GM20000 (cell line): ENCODE measurements at regions not wholly inside any gene's neighbourhood (a gene's known extent, or its start where the extent isn't known, plus 50 kb on each side); places are given as distances from the start of the nearest gene placed in this dataset.
"Not testable (repeated sequence)": the region's sequence is repeated elsewhere in the genome, so short reads cannot be mapped to it uniquely, and the experiment has no call there.

Experiments used
- DNase-seq: peaks from one replicate; pipeline ENCODE4 v3.0.0; 2012; ENCODE audit warnings: low spot score
- TF ChIP-seq, protein P1 (sequence below): IDR thresholded peaks from 2 replicates; pipeline ENCODE4 v1.5.1; 2012; ENCODE audit warnings: mild to moderate bottlenecking, control low read depth; ENCODE audit errors: extremely low read depth, missing control alignments

DNA sequence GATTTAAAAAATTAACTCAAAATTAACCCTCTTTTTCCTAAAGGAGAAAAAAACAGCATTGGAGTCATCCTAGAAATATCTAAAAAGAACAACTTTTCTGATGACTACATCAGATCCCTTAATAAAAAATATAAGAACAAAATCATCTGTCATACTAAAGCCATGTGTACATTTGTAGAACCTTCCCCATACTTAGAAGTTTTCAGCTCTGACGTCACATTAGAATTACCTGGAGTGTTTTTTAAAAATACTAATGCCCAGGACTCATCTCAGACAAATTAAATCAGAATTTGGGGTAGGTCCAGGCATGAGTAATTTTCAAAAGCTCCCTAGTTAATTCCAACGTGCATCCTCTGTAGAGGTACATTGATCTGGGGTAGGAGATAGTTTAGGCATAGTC lies 598.0 kb downstream of the DSC3 start:
- no peak for DNase-seq
- TF ChIP-seq, protein P1, sequence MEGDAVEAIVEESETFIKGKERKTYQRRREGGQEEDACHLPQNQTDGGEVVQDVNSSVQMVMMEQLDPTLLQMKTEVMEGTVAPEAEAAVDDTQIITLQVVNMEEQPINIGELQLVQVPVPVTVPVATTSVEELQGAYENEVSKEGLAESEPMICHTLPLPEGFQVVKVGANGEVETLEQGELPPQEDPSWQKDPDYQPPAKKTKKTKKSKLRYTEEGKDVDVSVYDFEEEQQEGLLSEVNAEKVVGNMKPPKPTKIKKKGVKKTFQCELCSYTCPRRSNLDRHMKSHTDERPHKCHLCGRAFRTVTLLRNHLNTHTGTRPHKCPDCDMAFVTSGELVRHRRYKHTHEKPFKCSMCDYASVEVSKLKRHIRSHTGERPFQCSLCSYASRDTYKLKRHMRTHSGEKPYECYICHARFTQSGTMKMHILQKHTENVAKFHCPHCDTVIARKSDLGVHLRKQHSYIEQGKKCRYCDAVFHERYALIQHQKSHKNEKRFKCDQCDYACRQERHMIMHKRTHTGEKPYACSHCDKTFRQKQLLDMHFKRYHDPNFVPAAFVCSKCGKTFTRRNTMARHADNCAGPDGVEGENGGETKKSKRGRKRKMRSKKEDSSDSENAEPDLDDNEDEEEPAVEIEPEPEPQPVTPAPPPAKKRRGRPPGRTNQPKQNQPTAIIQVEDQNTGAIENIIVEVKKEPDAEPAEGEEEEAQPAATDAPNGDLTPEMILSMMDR = no peak

DNA sequence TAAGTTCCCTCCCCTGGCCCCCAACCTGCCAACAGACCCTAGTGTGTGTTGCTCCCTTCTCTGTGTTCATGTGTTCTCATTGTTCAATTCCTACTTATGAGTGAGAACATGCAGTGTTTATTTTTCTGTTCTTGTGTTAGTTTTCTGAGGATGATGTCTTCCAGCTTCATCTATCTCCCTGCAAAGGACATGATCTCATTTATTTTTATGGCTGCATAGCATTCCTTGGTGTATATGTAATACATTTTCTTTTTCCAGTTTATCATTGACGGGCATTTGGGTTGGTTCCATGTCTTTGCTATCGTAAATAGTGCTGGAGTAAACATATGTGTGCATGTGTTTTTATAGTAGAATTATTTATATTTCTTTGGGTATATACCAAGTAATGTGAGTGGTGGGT lies 602.2 kb downstream of the DSC3 start:
- TF ChIP-seq, protein P1 = no peak
- DNase-seq = no peak

DNA sequence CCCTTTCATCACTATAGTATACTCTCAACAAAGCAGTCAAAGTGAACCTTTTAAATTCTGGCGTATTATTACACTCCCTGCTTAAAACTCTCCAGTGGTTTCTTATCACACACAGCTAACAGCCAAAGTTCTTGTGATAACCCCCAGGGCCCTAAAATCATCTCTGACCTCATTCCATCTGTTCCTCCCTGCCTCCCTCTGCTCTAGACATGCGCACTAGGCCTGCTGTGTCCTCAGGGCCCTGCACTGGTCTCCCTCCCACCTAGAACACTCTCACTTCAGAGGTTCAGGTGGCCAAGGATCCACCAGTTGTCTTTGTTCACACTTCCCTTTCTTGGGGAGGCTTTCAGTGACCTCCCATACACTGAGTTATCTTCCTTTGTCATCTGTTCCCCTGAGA lies 603.4 kb downstream of the DSC3 start:
- DNase-seq = no peak

DNA sequence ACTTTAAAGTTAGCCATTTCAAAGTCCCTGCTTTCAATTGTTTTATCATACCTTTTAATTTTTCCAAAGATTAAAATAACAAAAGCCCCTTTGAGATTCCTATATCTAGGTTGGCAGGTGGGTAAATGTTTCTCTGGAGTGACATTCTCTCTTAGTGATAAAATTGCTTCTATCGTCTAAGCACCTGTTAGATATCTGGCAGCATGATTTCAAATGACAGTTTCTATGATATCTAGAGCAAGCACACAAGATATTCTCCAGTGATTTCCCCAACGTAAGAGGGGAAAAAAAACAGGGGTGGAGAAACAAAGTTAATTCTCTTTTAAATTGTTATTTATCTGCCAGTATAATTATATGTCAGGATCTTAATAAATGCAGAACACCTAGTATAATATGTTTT lies 610.2 kb downstream of the DSC3 start:
- TF ChIP-seq, protein P1 = no peak
- DNase-seq = no peak

More for the DNA sequence above, 603.4 kb downstream of the DSC3 start:
- TF ChIP-seq, protein P1 = no peak

DNA sequence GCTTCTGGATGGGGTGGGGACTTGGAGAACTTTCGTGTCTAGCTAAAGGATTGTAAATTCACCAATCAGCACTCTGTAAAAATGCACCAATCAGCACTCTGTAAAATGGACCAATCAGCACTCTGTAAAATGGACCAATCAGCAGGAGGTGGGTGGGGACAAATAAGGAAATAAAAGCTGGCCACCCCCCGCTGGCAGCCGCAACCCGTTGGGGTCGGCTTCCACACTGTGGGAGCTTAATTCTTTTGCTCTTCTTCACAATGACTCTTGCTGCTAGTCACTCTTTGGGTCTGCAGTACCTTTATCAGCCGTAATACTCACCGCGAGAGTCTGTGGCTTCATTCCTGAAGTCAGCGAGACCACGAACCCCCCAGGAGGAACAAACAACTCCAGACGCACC lies 623.1 kb downstream of the DSC3 start:
- not testable (repeated sequence) for DNase-seq

DNA sequence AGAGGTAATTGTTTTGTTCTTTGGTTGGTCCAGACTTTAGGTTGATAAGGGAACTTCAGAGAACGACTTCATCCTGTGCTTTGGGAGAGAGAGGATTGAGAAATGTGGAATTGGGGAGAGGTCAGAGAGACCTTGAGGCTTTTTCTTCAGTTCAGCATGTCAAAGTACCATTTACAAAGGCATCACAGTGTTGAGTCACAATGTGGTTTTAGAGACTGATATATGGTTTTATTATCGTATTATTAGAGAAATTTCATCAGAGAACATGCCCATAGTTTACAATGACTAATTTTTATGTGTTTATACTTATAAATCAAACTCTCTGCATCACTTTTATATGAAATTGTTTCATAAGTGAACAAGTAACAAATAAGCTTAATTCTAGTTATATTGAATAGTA lies 626.6 kb downstream of the DSC3 start:
- no peak for DNase-seq
- TF ChIP-seq, protein P1 = no peak

DNA sequence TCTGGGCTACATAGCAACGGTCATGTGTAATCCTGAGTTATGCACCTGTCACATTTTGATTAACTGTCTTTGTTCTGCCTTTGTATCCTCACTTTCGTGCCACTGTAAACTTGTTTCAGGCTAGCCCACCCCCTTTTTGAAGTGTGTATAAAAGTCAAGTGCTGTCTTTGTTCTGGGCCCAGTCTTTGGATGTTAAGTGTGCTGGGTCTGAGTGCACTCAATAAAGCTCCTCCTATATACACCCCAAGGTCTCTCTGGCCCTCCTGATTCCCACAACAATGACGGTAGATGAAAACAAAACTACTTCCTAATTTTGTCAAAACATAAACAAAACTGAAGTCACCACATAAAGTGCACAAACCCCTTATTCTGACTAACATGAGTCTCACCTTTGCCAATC lies 633.4 kb downstream of the DSC3 start:
- TF ChIP-seq, protein P1 = no peak
- no peak for DNase-seq

DNA sequence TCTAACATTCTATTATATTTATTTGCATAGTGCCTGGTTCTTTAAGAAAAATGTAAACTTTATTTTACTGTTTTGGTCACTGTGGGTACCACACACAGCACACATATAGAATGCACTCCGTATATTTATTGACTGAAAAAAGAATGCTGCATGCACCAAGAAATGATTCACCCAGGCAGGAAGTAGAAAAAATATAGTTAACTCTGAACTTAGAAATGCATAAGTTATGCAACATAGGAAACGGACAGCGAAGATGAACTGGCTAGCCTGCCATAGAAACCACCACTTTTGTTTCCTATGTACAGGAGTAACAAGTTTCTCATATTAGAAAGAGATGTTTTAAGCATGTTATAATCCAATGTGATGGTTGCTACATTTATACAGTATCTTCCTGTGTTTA lies 635.8 kb downstream of the DSC3 start:
- TF ChIP-seq, protein P1 = no peak

More for the DNA sequence above, 635.8 kb downstream of the DSC3 start:
- DNase-seq = no peak
